CD4-positive, alpha-beta T cell treated with Interleukin-6 at 100 ng/mL for 8 hours (primary cell): ENCODE measurements at regions not wholly inside any gene's neighbourhood (a gene's known extent, or its start where the extent isn't known, plus 50 kb on each side); places are given as distances from the start of the nearest gene placed in this dataset.

Source experiments
- DNase-seq: peaks from one replicate; pipeline ENCODE4 v3.0.0-alpha.2; 2020; ENCODE audit warnings: mixed read lengths, low spot score

GRCh38 chr20:56925082-56925830, 296.1 kb downstream of the TFAP2C start:
- DNase-seq = no peak

GRCh38 chr20:56925831-56926170, 296.7 kb downstream of the TFAP2C start:
- DNase-seq = no peak

DNA sequence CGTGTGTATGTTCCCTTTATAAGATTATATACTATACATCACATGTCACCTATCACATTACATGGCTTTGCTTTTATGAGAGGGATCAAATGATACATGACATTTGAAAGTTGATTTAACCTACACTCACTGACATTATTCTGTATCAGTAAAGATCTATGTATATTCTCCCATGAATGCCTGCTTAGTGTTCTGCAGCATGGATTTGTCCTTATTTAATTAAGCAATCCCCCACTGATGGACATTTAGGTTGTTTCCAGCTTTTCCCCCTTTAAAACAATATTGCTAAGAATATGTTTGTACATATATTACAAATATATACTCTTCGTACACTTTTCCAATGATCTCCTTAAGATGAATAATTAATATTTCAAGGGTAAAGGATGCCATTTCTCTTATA, 297.4 kb downstream of the TFAP2C start:
- DNase-seq = no peak

DNA sequence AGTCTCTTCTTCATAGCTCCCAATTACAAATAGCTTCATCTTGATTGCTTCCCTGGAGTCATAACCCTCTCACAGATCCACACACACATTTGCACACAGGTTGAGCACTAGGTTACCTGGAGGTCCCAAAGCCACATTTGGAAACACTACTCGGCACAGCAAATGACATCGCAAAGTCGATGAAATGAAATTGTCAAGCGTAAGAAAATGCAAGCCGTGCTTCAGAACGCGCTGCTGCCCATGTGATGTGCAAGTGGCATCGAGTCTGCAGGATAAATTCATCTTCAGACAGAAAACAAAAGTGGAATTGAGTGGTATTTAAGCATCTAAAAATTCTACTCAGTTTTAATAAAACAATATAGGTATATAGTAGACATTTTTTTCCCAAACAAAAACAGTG, 298.0 kb downstream of the TFAP2C start:
- DNase-seq = no peak

DNA sequence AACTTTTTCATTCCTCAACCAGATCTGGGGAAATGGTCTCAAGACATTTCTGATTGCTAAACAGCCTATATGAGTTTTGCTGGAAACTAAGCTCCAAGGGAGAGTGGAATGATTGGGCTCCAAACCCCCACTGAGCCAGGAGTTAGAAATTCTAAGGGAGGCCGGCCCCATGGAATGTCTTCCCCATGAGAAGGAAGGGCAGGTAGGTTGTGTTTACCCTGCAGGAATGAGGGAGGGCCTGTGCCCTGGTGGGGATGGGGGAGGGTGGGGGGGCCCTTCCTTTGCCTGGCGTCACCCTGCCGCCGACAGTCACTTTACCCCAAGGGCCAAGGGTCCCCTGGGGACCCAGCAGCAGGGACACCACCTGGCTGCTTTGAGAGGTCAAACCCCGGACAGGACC, 298.9 kb downstream of the TFAP2C start:
- DNase-seq = no peak

DNA sequence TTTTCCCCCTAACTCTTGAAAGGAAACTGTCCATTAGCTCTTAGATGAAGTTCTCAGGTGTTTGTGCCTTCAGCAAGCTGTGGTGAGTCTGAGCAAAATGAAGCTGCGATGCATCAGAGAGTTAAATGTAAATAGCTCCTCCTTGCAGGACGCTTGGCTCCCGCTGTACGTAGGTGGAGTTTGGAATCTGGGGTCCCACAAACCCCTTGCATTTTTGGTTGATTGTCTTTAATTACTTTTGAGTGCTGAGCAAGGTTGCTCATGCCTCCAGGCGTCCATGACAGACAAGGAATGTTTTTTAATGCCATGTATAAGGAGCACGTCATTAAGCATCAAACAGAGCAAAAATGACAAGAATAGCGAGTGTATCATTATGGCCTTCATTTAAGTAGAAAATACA, 300.5 kb downstream of the TFAP2C start:
- DNase-seq = no peak

DNA sequence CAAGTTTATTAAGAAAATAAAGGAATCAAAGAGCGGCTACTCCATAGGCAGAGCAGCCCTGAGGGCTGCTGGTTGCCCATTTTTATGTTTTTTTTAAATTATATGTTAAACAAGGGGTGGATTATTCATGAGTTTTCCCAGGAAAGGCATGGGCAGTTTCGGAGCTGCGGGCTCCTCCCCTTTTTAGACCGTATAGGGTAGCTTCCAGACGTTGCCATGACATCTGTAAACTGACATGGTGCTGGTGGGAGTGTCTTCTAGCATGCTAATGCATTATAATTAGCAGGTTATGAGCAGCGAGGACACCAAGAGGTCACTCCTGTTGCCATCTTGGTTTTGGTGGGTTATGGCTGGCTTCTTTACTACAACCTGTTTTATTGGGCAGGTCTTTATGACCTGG, 301.8 kb downstream of the TFAP2C start:
- no peak for DNase-seq

DNA sequence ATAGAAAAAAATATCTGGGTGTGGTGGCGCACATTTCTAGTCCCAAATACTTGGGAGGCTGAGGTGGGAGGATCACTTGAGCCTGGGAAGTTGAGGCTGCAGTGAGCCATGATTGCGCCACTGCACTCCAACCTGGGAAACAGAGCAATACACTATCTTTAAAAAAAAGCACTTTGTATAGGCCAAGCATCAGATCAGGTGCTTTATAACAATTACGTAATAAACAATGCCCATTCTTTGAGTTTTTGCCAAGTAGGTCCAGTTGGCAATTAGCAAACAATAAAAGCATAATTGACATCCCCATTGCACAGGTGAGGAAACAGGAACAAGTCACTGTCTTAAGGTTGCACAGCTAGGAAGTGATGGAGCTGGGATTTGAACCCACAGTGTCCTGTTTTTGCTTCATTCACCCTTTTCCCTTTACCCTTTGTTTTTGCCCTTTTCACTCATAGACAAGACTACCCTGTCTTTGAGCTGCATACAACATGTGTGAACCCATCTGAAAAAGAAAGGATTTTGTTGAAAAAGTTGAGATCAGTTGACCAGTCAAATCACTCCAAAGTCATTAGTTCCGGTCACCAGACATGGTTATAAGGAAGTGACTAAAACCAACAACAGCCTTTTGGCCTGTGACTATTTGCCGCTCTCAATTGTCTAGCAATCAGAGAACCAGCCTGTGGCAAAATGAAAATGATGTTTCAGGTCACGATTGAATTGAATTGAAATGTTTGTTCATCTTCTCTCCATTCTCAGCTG, 303.6 kb downstream of the TFAP2C start:
- DNase-seq = no peak

- no peak for DNase-seq
These were observed 304.2 kb downstream of the TFAP2C start for GRCh38 chr20:56933331-56933698.

DNA sequence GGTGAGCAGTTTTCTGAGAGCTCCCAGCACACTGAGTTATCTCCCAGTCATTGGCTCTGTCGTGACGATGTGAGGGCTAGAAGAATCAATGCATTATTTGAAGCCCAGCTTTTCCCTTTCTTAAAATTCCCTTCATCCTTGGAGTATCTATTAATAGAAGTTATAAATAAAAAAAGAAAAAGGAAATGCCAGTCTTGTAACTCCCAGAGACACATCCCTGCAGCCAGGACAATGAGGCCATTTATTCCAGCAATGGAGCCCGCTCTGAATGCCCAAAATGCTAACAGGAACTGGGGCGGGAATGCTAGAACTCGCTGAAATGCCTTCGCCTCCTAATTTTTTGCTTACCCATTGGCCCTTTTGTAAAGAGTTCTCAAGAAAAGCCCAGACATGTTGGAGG, 305.8 kb downstream of the TFAP2C start:
- no peak for DNase-seq

- no peak for DNase-seq
These were observed 311.4 kb downstream of the TFAP2C start for GRCh38 chr20:56940466-56940865.

DNA sequence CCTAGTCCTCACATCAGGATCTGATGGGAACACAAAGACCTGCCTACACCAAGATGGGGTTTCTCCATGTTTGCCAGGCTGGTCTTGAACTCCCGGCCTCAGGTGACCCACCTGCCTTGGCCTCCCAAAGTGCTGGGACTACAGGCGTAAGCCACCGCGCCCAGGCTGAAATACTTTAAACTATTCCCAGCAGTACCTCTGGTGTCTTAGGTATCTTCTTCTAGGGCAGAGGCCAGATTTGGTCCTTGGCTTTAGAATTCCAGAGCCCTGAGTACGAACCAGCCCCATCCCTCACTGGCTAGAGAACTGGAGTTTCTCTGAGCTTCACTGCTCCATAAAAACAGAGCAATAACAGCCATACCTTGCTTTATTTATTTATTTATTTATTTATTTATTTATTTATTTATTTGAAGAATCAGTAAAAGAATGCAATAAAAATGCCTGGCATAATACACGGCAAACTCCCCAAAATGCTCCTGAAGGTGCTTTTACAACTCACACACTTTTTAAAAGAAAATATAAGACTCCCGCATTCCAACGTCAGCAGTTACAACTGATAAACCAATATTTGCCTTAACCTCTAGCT, 312.1 kb downstream of the TFAP2C start:
- DNase-seq = no peak

DNA sequence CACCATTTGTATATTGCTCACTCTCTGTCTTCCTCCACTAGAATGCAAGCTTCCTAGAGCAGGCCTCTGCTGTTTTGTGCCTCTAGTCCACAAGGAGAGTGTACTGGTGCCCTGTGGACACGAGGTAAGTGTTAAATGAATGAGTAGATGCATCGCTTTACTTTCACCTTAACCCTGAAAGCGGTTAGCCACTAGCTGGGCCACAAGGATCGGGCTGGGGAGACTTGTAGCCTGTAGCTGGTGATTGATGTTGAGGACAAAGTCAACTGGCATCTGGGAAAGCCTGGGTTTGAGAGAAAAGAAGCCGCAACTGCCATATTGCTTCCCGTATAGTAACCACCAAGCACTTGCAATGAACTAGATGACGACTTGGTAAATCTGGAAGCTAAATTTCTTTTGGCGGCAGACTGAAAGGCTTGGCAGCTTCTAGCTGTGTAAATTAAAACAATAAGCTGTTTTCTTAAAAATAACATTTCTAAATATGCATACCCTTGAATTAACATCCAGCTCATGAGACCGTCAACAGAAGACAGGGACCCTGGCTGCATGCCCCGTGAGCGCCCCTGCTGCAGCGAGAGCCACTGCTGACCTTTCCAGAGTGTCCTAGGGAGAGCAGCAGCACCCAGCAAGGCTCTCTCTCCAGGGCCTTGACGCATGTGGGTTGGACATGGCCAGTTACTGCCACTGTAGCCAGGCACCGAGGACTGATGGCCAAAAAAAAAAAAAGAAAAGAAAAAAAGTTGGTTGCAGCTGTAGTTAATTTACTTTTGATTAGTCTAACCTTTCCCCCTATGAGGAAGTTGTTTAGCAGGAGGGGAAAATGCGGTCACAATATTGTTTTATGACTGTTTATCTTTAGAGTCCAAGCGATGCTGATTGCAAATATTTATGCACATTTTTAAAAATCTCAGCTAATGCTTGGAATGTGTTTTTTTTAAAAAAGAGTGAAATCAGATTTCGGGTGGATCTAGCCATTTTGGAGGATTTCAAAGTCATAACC, 315.1 kb downstream of the TFAP2C start:
- no peak for DNase-seq

DNA sequence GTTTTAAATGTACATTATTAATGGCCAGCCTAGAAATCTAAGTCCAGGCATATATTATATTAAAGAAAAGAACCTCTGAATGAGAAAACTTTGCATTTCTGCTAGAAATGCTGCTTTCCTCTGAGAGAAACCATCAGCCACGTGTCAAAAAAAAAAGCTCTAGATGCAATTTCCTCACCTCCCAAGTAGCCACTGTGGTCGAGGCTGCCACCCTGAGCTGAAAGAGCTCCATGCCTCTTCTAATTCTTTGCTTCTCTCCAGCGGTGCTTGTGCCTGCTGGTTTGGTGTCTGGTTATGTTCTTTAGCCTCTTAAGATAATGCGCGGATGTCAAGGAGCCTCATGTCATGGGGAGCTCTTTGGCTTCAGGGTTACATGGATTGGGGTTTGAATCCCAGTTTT, 316.0 kb downstream of the TFAP2C start:
- DNase-seq = no peak

- no peak for DNase-seq
These were observed 316.8 kb downstream of the TFAP2C start for GRCh38 chr20:56945901-56946300.

GRCh38 chr20:56949318-56949717, 317.1 kb downstream of the BMP7 start:
- DNase-seq = no peak

DNA sequence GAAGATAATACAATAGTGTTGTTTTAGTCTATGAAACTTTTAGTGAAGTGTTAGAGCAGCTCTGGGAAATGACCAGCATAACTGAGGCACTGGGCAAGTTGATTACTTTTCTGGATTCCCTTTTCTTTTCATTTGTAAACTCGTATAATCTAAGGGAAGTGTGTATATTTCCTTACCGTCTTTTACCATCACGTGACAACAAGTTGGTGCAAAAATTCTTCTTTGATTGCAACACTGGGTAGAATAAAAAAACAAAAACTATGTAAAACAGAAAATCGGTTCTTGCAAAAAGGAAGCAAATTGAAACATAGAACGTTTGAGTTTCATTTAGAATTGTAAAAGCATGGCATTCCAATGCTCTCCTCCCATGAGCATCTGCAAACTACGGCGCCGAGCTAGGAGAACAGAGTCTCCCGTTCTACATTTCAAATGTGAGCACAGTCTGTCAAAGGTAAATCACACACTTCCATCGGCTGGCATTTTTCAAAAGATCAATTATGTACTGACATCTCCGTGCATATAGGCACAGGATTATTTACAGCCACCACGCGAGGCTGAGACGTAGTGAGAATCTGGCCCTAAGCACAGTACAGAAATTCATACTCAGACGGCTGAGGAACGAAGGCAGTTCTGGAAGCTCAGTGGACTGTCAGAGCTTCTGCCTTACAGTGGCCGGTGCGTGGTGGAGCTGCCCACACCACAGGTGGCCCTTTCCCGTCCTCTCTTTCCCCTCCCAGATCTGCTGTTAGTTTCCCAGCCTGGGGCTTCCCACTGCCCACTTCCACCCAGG, 314.0 kb downstream of the BMP7 start:
- no peak for DNase-seq

DNA sequence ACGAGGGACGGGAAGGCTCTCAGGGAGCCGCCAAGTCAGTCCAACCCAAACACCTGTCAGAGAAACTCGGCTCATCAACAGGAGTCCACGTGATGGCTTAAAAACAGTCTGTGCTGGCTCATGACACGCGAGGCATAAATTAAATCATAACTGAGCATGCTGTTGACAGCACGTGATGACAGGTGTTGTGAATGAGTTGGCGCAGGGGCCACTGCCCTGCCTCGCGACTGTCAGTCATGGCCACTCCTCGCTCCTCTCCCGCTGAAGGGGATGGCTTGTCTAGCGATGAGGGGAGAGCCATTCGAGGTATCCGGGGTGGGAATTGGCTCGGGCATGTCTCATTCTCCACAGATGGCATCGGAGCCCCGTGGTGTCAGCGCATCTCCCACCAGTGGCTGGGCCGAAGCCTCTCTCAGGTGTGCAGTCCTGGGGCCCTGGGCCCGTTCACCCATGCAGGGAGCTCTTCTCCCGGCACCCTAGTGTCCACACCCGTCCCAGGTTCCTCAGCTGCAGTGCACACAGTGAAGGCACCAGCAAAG, 313.3 kb downstream of the BMP7 start:
- no peak for DNase-seq

DNA sequence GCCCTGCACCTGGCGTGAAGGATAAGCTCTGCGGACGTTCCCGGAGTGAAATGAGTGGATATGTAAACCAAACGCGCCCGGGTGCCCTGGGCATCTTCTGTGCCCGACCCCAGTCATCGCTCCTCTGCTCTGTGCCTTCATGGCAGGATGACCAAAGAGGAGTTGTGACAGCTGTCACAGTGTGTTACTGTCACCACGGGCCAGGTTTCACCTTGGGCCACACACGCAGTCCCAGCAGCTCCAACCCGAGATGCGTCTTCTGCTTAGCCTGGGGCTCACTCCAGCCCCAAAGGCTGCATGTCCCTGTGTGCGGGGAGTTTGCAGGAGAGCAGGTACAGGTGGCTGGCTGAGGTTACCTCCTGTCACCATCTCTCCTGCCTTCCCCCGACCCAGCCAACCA, 311.6 kb downstream of the BMP7 start:
- DNase-seq = no peak

DNA sequence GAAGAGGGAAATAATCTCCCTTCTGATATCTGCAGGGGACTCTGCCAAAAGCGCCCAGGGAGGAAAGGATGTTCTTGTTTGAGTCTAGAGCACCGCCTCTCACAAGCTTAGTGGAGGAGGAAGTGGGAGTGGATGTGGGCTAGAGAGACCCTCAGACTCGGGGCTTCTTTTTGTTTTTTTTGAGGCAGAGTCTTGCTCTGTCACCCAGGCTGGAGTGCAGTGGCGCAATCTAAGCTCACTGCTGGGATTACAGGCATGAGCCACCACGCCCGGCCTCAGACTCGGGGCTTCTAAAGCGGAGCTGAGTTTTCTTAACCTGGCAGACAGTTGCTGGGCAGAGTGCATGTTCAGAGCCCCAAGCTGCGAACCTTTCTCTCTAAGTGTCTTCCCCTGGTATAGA, 310.8 kb downstream of the BMP7 start:
- DNase-seq = no peak

DNA sequence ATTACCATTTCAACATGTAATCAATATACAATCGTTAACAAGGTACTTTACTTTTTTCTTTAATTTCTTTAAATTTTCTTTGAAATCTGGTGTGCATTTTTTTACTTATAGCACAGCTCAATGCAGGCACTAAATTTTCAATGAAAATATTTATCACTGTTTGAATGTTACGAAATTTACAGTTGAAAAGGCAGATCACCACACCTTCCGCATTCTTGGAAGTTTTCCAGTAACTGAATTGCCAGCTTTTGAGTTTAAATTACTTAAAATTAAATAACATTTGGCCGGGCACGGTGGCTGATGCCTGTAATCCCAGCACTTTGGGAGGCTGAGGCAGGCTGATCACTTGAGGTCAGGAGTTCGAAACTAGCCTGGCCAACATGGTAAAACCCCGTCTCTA, 309.9 kb downstream of the BMP7 start:
- no peak for DNase-seq
